ENCODE measurements at regions not wholly inside any gene's neighbourhood (a gene's known extent, or its start where the extent isn't known, plus 50 kb on each side); places are given as distances from the start of the nearest gene placed in this dataset.
A peak's percentile ranks its signal among the peaks of the same experiment; 100 is the strongest.

GRCh38 chr4:57282933-57283310, 172.7 kb upstream of the IGFBP7 start:
- Histone ChIP-seq H3K27me3 (no peaks in the 10 kb centered on the region), H3K4me3 (replicated peaks in 1 of 3) (no peak overlapping the region), H3K9me3 (no peaks in the 10 kb centered on the region), H3K4me1 (peaks cover 8% of the 10 kb centered on the region in 2 donors), H3K36me3 (no peaks in the 10 kb centered on the region), H3K27ac (no peak overlapping the region)
- intact Hi-C loops (cut with DNase I) = no loop called here
- WGBS, 2 donors = 84 to 95% methylated on average over 1 of the region's 1 CpG
- TF ChIP-seq POLR2A (IDR thresholded peaks at IDR 0.05) (no peak), CTCF (IDR thresholded peaks at IDR 0.05) (no peak)
- DNase-seq = no peak

- peak; percentile 78 to 85 for DNase-seq
- TF ChIP-seq CTCF (IDR thresholded peaks at IDR 0.05) (peak in 1 of 6 experiments; percentile 33), POLR2A (IDR thresholded peaks at IDR 0.05) (no peak)
- intact Hi-C loops (cut with DNase I) = no loop called here
- H3K27me3 ChIP-seq = no peaks in the 10 kb centered on the region
- peaks cover 8 to 9% of the 10 kb centered on the region in 2 donors for H3K4me1 ChIP-seq
- no peaks in the 10 kb centered on the region for H3K36me3 ChIP-seq
- H3K9me3 ChIP-seq = no peaks in the 10 kb centered on the region
- peak overlapping the region; percentile 49 to 71 (median 54) for H3K27ac ChIP-seq
- WGBS, 2 donors = 23 to 34% methylated on average over 2 of the region's 2 CpGs
- H3K4me3 ChIP-seq (replicated peaks in 1 of 3) = no peak overlapping the region
Observed at GRCh38 chr4:57280481-57280880, 170.3 kb upstream of the IGFBP7 start.

- no peaks in the 10 kb centered on the region for H3K36me3 ChIP-seq
- H3K4me1 ChIP-seq = peaks cover 8 to 12% of the 10 kb centered on the region in 2 donors
Observed at GRCh38 chr4:57278780-57279179, 168.6 kb upstream of the IGFBP7 start.

GRCh38 chr4:57274082-57274481, 163.9 kb upstream of the IGFBP7 start:
- Histone ChIP-seq H3K36me3 (no peaks in the 10 kb centered on the region), H3K9me3 (no peaks in the 10 kb centered on the region), H3K27ac (no peak overlapping the region), H3K27me3 (no peaks in the 10 kb centered on the region), H3K4me1 (peaks cover 0 to 18% of the 10 kb centered on the region in 2 donors), H3K4me3 (replicated peaks in 1 of 3) (no peak overlapping the region)
- DNase-seq = no peak
- intact Hi-C loops (cut with DNase I) = no loop called here
- no peak for TF ChIP-seq POLR2A (IDR thresholded peaks at IDR 0.05)
- TF ChIP-seq CTCF (IDR thresholded peaks at IDR 0.05) = no peak
- WGBS, 2 donors = 85 to 96% methylated on average over 2 of the region's 2 CpGs

More at GRCh38 chr4:57278780-57279179, 168.6 kb upstream of the IGFBP7 start:
- WGBS, 2 donors = 74 to 85% methylated on average over 6 of the region's 6 CpGs
- no peaks in the 10 kb centered on the region for H3K9me3 ChIP-seq
- no peak for DNase-seq
- H3K4me3 ChIP-seq (replicated peaks in 1 of 3) = no peak overlapping the region
- no peak overlapping the region for H3K27ac ChIP-seq
- TF ChIP-seq CTCF (IDR thresholded peaks at IDR 0.05) (no peak), POLR2A (IDR thresholded peaks at IDR 0.05) (no peak)
- no peaks in the 10 kb centered on the region for H3K27me3 ChIP-seq
- intact Hi-C loops (cut with DNase I) = no loop called here

GRCh38 chr4:57270346-57270745, 160.2 kb upstream of the IGFBP7 start:
- 3 to 4% methylated on average over 7 of the region's 7 CpGs for WGBS, 2 donors
- no peak overlapping the region for H3K4me3 ChIP-seq (replicated peaks in 1 of 3)
- peak; percentile 67 to 71 for DNase-seq
- intact Hi-C loops (cut with DNase I) = no loop called here
- H3K27ac ChIP-seq = peak overlapping the region in 2 of 3 donors; percentile 38 to 52
- no peaks in the 10 kb centered on the region for H3K9me3 ChIP-seq
- peaks cover 4 to 28% of the 10 kb centered on the region in 2 donors for H3K4me1 ChIP-seq
- no peaks in the 10 kb centered on the region for H3K36me3 ChIP-seq
- H3K27me3 ChIP-seq = no peaks in the 10 kb centered on the region
- no peak for TF ChIP-seq POLR2A (IDR thresholded peaks at IDR 0.05)
